ENCODE measurements at regions not wholly inside any gene's neighbourhood (a gene's known extent, or its start where the extent isn't known, plus 50 kb on each side); places are given as distances from the start of the nearest gene placed in this dataset.

DNA sequence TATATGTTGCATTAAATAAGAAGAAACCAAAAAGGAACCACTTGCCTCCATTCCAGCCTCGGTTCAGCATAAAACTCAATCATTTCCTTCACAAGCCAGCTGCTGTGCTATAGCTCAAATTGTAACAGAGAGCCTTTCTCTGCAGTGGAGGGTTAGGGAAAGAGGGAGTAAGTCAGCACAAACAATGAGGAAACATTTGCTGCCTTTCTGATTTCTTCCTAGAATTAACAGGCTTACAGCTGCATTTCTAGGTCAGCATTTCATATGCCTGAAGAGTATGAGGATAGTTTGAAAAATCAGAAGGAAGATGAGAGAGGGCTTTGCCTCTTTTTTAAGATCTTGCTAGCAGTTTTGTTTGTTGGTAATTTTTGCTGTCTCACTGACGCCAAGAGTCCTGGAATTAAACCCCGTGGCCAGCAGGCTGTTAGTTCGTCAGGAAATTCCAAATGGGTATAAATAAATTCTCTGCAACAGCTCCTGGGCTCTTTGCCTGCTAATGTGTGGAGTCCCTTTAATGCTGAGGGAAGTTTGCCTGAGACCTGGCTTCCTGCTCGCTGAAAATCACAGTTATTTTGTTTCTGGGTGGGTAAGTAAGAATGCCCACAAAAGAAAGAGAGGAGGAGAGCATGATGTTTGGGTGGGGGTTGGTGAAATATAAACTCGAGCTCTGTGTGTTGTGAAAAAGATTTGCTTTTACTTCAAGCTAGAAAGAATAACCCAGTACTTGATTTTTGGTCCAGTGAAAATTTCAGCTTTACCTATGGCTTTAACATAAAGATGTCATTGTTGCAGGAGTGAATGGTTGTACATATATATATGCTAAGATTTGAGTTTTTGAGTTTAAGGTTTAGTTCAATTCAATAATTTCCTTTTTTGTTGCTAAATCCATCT is 148.1 kb upstream of the DMRT1 start:
- ChIA-PET POLR2A (no interaction called here), CTCF (interaction anchor here (0.5 to 1.2 kb wide), 6 partner anchors 10 to 316 kb away, joined by 3 read pairs; no protein-coding TSS in a partner anchor)
- H3K9me3 ChIP-seq (ENCODE audit: control insufficient read depth, insufficient read depth, low read depth, low read length): no peaks in the 10 kb centered on the region
- no peak overlapping the region for H3K4me3 ChIP-seq (ENCODE audit: low read depth, low read length)
- H3K4me1 ChIP-seq (ENCODE audit: control insufficient read depth, insufficient read depth, low read length): no peaks in the 10 kb centered on the region
- TF ChIP-seq ZNF311 (tag by site-specific recombination; IDR thresholded peaks at IDR 0.05; ENCODE audit: borderline replicate concordance): no peak
- TF ChIP-seq, protein P1, sequence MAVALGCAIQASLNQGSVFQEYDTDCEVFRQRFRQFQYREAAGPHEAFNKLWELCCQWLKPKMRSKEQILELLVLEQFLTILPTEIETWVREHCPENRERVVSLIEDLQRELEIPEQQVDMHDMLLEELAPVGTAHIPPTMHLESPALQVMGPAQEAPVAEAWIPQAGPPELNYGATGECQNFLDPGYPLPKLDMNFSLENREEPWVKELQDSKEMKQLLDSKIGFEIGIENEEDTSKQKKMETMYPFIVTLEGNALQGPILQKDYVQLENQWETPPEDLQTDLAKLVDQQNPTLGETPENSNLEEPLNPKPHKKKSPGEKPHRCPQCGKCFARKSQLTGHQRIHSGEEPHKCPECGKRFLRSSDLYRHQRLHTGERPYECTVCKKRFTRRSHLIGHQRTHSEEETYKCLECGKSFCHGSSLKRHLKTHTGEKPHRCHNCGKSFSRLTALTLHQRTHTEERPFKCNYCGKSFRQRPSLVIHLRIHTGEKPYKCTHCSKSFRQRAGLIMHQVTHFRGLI (tag by site-specific recombination; IDR thresholded peaks at IDR 0.05): no peak
- TF ChIP-seq ZNF510 (tag by site-specific recombination; IDR thresholded peaks at IDR 0.05; ENCODE audit: insufficient replicate concordance): no peak
- TF ChIP-seq, protein P2, sequence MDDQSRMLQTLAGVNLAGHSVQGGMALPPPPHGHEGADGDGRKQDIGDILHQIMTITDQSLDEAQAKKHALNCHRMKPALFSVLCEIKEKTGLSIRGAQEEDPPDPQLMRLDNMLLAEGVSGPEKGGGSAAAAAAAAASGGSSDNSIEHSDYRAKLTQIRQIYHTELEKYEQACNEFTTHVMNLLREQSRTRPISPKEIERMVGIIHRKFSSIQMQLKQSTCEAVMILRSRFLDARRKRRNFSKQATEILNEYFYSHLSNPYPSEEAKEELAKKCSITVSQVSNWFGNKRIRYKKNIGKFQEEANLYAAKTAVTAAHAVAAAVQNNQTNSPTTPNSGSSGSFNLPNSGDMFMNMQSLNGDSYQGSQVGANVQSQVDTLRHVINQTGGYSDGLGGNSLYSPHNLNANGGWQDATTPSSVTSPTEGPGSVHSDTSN (CRISPR knock-in tag; IDR thresholded peaks at IDR 0.05): no peak
- TF ChIP-seq, protein P3, sequence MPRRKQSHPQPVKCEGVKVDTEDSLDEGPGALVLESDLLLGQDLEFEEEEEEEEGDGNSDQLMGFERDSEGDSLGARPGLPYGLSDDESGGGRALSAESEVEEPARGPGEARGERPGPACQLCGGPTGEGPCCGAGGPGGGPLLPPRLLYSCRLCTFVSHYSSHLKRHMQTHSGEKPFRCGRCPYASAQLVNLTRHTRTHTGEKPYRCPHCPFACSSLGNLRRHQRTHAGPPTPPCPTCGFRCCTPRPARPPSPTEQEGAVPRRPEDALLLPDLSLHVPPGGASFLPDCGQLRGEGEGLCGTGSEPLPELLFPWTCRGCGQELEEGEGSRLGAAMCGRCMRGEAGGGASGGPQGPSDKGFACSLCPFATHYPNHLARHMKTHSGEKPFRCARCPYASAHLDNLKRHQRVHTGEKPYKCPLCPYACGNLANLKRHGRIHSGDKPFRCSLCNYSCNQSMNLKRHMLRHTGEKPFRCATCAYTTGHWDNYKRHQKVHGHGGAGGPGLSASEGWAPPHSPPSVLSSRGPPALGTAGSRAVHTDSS (tag by site-specific recombination; IDR thresholded peaks at IDR 0.05): no peak
- H3K27ac ChIP-seq (ENCODE audit: extremely low read depth, low read depth, low read length): no peak overlapping the region
- H3K36me3 ChIP-seq (ENCODE audit: control insufficient read depth in 2 of 2, insufficient read depth in 1 of 2, low read length in 2 of 2): no peaks in the 10 kb centered on the region

DNA sequence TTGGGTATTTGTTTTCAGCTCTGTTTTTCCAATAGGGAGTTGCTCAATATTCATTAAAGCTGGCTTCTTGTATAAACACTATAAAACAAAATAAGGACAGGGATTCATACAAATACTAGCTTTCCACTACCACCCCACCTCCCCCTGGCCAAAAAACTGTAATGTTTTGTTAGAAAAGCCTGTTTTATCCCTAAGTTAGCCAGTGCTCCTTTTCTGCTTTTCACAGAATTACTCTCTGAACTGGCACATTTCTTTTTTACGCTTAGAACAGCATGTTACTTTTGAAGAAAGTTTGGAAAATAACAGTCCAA is 147.4 kb upstream of the DMRT1 start:
- ChIA-PET CTCF (interaction anchor here (0.6 to 1.2 kb wide), 3 partner anchors 10 to 23 kb away, joined by 3 read pairs; no protein-coding TSS in a partner anchor), POLR2A (no interaction called here)
- H3K4me3 ChIP-seq (ENCODE audit: low read depth, low read length): no peak overlapping the region
- no peaks in the 10 kb centered on the region for H3K36me3 ChIP-seq (ENCODE audit: control insufficient read depth in 2 of 2, insufficient read depth in 1 of 2, low read length in 2 of 2)
- H3K27ac ChIP-seq (ENCODE audit: extremely low read depth, low read depth, low read length): no peak overlapping the region
- H3K4me1 ChIP-seq (ENCODE audit: control insufficient read depth, insufficient read depth, low read length): no peaks in the 10 kb centered on the region
- no peaks in the 10 kb centered on the region for H3K9me3 ChIP-seq (ENCODE audit: control insufficient read depth, insufficient read depth, low read depth, low read length)
- TF ChIP-seq ZNF660 (tag by site-specific recombination; IDR thresholded peaks at IDR 0.05) (no peak), ZNF391 (tag by site-specific recombination; IDR thresholded peaks at IDR 0.05; ENCODE audit: borderline replicate concordance, low read depth) (no peak), ZNF157 (tag by site-specific recombination; IDR thresholded peaks at IDR 0.05) (no peak), ZBTB7A (tag by site-specific recombination; IDR thresholded peaks at IDR 0.05; ENCODE audit: low read depth) (no peak), ZNF274 (IDR thresholded peaks at IDR 0.05; ENCODE audit: low read length) (no peak), ZNF274 (tag by site-specific recombination; IDR thresholded peaks at IDR 0.05; ENCODE audit: borderline replicate concordance) (no peak), ZNF658 (tag by site-specific recombination; IDR thresholded peaks at IDR 0.05) (no peak), ZNF48 (tag by site-specific recombination; IDR thresholded peaks at IDR 0.05) (no peak), KLF8 (tag by site-specific recombination; IDR thresholded peaks at IDR 0.05) (no peak), SP2 (tag by site-specific recombination; IDR thresholded peaks at IDR 0.05) (no peak), ZXDB (tag by site-specific recombination; IDR thresholded peaks at IDR 0.05) (no peak), ZBTB8A (tag by site-specific recombination; IDR thresholded peaks at IDR 0.05) (no peak), ZIC2 (tag by site-specific recombination; IDR thresholded peaks at IDR 0.05) (no peak)
- TF ChIP-seq, protein P4, sequence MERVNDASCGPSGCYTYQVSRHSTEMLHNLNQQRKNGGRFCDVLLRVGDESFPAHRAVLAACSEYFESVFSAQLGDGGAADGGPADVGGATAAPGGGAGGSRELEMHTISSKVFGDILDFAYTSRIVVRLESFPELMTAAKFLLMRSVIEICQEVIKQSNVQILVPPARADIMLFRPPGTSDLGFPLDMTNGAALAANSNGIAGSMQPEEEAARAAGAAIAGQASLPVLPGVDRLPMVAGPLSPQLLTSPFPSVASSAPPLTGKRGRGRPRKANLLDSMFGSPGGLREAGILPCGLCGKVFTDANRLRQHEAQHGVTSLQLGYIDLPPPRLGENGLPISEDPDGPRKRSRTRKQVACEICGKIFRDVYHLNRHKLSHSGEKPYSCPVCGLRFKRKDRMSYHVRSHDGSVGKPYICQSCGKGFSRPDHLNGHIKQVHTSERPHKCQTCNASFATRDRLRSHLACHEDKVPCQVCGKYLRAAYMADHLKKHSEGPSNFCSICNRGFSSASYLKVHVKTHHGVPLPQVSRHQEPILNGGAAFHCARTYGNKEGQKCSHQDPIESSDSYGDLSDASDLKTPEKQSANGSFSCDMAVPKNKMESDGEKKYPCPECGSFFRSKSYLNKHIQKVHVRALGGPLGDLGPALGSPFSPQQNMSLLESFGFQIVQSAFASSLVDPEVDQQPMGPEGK (tag by site-specific recombination; IDR thresholded peaks at IDR 0.05): no peak
- TF ChIP-seq, protein P5, sequence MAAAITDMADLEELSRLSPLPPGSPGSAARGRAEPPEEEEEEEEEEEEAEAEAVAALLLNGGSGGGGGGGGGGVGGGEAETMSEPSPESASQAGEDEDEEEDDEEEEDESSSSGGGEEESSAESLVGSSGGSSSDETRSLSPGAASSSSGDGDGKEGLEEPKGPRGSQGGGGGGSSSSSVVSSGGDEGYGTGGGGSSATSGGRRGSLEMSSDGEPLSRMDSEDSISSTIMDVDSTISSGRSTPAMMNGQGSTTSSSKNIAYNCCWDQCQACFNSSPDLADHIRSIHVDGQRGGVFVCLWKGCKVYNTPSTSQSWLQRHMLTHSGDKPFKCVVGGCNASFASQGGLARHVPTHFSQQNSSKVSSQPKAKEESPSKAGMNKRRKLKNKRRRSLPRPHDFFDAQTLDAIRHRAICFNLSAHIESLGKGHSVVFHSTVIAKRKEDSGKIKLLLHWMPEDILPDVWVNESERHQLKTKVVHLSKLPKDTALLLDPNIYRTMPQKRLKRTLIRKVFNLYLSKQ (tag by site-specific recombination; IDR thresholded peaks at IDR 0.05; ENCODE audit: borderline replicate concordance): no peak
- TF ChIP-seq, protein P6, sequence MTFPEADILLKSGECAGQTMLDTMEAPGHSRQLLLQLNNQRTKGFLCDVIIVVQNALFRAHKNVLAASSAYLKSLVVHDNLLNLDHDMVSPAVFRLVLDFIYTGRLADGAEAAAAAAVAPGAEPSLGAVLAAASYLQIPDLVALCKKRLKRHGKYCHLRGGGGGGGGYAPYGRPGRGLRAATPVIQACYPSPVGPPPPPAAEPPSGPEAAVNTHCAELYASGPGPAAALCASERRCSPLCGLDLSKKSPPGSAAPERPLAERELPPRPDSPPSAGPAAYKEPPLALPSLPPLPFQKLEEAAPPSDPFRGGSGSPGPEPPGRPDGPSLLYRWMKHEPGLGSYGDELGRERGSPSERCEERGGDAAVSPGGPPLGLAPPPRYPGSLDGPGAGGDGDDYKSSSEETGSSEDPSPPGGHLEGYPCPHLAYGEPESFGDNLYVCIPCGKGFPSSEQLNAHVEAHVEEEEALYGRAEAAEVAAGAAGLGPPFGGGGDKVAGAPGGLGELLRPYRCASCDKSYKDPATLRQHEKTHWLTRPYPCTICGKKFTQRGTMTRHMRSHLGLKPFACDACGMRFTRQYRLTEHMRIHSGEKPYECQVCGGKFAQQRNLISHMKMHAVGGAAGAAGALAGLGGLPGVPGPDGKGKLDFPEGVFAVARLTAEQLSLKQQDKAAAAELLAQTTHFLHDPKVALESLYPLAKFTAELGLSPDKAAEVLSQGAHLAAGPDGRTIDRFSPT (tag by site-specific recombination; IDR thresholded peaks at IDR 0.05): no peak
- TF ChIP-seq, protein P7, sequence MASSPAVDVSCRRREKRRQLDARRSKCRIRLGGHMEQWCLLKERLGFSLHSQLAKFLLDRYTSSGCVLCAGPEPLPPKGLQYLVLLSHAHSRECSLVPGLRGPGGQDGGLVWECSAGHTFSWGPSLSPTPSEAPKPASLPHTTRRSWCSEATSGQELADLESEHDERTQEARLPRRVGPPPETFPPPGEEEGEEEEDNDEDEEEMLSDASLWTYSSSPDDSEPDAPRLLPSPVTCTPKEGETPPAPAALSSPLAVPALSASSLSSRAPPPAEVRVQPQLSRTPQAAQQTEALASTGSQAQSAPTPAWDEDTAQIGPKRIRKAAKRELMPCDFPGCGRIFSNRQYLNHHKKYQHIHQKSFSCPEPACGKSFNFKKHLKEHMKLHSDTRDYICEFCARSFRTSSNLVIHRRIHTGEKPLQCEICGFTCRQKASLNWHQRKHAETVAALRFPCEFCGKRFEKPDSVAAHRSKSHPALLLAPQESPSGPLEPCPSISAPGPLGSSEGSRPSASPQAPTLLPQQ (tag by site-specific recombination; IDR thresholded peaks at IDR 0.05): no peak

Measured in HEK293 (cell line).